Stimulated activated CD4-positive, alpha-beta T cell treated with anti-CD3 and anti-CD28 coated beads, TNF-alpha, amount 100 ng/mL, for 1 hour (primary cell): ENCODE measurements at regions not wholly inside any gene's neighbourhood (a gene's known extent, or its start where the extent isn't known, plus 50 kb on each side); places are given as distances from the start of the nearest gene placed in this dataset.
"Not testable (repeated sequence)": the region's sequence is repeated elsewhere in the genome, so short reads cannot be mapped to it uniquely, and the experiment has no call there.

ENCODE experiments used
- DNase-seq, 3 donors: peaks; one replicate each; pipeline ENCODE4 v3.0.0-alpha.2; 2020; ENCODE audit warnings: low read depth in 3 of 3, low spot score in 1 of 3

DNA sequence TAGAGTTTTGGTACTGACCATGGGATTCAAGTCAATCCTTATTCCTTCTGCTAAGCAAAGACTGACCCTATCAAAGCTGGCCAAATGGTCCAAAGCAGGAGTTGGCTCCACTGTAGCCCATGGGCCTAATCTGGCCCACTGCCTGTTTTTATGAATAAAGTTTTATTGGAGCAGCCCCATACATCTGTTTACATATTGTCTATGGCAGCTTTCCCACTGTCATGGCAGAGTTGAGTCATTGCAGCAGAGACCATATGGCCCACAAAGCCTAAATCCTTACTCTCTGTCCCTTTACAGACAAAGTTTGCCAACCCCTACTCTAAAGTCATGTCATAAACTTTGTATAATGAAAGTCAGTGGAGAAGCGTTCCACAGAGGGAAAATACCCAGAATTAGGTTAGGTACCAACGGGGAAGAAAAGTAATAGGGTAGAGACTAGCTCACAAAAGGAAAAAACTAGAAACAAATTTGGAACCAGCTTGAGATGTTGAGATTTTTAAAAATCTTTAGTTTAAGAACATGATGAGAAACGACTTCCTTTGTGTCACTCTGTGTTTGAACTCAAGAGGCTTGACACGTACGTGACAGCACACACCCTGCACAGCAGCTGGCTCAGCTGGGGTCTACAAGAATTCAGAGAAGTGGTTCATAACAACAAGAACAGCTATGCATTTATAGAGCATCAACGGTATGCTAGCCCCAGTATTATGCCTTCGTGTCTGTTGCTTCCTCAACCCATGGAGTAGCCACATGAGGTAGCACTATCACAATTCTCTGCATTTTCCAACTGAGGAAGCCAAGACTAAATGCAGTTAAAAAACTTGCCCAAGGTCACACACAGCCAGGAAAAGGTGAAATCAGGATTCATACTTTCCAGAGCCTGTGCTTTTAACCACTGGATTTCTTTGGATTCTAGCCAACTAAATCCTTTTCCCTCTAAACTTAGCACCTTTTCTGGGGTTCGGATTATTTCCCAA, 198.9 kb upstream of the WWC1 start:
- DNase-seq, result no peak

DNA sequence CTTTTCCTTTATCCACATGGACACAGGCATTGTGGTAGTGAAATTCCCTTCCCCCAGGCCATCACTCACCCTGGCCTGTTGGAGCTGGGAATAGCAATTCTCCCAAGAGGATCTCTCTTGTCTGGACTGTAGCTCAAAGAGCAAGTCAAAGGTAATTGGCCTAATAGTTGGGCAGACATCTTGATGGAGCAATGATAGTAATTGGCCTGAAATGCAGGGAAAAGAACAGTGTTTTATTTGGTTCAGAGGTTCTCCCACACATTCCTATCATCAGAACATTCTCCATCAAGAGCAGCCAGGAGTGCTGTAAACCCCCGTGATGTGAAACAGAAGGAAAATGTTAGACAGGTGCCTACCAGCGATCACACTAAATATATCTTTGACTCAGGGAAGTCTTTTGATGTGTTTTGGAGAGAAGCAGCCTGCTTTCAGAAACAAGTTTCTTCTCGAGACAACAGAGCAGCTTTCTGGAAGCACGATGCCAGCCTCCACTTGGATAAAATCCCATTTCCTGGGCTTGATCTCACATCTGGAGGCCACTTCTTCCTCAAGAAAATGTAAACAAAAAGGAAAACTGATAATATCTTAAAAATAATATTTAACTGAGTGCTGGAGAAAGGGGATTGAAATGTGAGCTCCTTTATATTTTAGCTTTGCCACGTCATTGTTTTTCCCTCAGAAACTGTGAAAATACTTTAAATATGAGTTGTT, 198.1 kb upstream of the WWC1 start:
- no peak for DNase-seq

DNA sequence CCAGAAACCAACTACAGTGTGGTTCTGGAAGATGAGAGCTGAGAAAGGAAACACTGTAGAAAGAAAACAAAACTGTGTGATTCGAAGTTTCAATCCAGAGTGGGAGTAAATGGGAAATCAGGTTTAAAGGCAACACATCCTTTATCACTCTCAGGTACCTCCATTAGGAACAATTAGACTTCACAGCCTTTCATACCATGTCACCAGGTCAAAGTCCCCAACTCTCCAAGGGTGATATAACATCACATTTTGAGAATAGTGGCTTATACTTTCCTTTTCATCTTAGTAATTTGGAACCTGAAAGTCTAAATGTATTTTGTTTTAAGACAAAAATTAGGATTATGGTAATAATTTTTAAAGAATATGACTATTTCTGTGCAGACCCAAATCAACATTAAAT, 194.9 kb upstream of the WWC1 start:
- no peak for DNase-seq

DNA sequence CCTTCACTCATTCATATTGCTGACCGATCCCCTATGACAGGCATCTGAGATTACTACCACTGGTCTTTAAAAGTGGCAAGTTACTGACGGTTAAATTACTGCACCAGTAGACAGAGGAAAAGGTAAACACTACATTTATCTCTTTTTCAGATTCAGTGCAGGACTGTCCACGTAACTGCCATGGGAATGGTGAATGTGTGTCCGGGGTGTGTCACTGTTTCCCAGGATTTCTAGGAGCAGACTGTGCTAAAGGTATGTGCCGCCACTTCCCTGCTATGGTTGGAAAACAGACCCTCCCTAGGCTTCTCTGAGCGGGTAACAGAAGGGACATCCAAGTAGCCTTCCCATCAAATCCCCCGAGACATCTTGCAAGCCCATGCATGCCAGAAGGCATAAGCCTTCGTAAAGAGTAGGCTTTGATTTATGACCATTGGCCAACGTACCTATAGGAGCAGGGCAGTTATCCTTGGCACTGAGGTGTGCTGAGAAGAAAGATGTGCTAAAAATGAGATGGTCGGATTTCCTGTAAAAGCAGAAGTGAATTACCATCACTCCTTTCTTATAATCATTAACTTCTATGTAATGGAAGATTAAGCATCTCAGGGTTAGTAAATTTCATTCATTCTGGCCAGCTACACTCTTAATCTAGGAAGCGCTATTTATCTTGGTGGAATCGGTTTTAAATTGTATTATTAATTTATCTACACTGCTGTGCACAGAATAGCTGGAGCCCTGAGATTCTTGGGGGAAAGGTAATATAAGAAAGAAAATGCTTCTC, 193.4 kb upstream of the WWC1 start:
- DNase-seq, result no peak

DNA sequence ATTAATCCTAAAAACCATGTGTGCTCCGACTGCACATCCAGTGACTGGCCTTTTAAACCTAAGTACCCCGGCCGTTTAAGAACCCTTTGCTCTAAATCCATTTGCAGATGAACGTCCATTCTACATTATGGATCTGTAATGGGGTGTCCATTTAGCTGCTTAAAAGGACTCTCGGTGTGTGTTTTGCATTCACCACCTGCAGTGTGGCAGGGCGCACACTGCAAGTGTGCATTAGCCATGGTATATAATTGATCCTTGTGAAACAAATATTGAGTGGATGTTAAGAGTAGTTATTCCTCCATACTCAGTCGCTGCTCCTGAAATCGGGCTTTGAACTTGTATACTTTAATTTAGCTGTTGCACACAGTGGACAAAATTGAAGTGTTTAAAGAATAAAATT, 190.1 kb upstream of the WWC1 start:
- DNase-seq, result no peak

DNA sequence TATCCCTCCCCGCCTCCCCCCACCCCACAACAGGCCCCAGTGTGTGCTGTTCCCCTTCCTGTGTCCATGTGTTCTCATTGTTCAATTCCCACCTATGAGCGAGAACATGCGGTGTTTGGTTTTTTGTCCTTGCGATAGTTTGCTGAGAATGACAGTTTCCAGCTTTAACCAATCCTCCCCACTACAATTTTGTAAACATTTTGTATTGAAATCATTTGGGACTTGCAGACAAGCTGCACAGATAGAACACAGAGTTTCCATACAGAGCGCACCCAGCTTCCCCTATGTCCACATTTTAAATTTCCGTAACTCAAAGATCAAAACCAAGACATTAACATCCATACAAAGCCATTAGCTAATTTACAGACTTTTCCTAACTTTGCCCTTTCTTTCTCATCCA, 188.4 kb upstream of the WWC1 start:
- not testable (repeated sequence) for DNase-seq

DNA sequence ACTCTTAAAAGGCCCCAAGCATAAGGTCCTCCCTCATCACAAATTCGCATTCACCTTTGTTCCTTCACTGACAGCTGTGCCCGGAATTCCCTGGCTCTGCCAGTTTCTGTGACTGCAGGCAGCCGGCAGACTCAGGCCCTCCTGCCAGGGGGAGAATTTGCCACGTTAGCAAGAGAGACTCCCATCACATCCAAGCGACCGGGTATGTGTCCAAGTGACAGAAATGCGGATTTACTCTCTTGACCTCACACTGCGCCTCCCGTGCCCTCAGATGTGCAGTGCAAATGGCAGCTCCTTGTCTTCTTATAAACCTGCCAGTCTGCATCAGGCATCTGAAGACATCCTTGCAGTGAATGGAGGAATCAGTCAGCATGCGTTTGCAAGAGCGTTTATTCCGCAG, 187.1 kb upstream of the WWC1 start:
- DNase-seq, result no peak

DNA sequence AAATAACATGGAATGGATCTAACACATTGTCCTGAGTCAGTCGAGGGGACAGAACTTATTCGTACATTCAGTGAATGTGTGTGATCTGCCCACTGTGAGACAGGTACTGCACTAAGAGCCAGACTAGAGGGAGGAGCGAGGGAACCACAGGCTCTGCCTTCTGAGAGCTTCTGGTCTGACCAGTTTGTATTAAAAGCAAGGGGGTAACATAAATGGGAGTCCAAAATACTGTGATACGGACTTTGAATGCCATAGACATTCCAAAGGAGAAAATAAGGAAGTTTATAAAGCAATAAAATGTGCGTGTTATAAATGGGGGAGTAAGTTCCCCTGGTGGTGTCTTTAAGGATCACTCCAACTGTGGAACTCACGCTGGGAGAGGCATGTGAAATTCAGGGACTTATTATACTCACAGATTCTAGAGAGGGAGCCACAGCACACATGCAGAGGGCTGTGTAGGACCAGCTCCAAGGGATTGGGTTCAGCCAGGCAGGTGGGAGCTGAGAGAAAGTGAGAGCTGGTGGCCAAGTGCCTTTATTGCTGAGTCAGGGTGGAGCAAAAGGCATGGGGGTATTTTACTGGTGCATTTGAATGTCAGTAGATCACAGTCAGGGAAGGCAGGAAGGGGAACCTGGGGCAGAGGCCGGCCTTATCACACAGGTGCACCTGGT, 186.5 kb upstream of the WWC1 start:
- no peak for DNase-seq

DNA sequence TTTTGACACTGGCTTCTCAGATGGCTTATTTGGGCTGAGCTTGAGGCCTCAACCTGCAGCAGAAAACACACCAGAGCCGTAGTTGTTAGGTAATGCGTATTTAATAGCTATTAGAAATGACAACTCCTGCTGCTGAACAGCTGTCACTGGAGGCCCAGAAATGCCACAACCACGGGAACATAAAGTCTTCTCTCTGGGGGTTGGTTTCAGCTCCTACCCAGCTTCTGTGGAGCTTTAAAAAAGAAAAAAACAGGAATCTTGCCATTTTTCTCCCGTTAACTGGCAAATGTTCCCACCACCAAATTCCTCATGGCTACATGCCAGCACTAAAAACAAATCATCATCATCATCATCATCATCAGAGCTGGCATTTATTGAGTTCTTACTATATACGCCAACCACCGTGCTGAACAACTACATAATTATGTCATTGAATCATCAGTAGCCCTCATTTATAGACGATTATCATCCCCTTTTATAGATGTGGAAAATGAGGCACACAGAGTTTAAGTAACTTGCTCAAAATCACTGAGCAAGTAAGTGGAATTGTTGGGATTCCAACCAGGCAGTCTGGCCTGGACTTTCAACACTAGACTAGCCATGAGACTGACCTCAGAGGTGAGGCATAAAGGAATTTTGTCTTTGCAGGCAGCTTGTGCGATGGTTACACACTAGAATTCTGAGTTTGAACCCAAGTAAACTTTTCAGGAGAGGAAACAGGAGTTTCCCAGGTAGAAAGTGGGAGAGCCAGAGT, 185.3 kb upstream of the WWC1 start:
- no peak for DNase-seq

DNA sequence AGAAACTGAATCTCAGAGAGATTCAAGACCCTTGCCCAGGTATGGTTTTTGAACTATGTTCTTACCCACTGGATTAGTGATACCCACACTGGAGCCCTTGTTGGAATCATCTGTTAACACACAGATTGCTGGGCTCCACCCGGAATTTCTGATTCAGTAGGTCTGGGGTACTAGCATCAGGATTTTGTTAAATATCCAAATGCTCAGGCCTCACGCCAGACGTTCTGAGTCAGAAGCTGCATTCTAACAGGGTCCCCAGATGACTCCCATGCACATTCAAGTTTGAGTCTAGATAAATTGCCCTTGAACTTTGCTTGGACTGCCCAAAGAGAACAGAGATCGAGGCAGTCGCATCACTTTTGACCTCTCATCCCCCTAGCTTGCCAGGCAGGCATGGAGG, 182.0 kb upstream of the WWC1 start:
- no peak for DNase-seq

DNA sequence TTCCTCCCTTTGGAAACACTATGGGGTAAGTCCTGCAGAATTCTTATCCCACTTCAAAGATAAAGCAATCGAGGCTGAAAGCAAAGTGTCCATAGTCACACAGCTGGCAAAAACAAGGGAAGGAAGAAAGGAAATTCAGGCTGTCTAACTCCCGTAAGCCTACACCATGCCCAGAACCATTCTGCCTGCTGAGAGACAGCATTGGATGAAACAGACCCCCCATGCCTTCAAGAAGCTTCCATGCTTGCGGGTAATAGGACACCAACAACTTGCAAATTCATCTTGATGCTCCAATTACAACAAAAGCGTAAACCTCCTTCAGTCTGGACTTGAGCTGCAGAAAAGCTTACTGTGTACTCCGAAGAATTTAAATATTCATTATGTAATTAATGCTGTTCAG, 181.1 kb upstream of the WWC1 start:
- DNase-seq, result no peak

DNA sequence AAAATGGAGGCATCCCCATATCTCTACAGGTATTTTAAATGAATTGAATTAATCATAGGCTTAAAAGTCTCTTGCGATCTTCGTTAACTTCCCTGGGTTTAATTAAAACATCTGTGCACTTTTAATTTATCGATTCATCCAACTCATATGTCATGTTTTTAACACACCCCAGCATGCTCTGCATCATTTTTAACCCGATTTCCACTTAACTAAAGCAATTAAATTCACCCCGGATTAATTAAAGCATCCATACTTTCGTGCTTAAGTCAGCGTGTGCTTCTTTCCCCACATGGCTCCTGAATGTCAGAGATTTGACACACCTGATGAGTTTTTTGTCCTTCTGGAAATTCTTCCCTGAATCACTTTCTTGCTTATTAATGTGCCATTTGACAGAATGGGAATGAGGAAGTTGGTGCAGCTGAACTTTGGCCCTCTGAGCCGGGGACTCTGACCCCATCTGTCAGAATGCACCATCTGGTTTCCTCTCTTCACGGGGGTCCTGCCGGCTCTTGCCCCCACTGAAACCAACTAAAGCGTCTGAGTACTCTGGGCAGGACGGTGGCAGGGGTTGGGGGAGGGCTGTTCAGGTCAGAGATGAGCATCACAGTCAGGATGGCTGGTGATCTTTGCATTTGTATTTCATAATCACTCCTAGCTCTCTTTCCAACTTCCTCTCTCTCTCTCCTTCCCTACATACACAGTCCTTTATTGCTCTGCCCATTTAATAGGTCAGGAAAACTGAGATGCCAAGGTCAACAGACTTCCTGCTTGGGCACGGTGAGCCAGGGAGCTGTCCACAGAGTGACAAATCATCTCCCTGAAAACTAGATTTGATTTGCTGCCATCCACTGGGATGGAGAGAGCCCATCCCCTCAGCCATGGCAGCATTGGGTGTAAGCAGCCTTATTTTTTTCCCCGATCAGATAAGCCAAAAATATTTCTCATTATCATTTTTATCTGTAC, 180.3 kb upstream of the WWC1 start:
- no peak for DNase-seq

DNA sequence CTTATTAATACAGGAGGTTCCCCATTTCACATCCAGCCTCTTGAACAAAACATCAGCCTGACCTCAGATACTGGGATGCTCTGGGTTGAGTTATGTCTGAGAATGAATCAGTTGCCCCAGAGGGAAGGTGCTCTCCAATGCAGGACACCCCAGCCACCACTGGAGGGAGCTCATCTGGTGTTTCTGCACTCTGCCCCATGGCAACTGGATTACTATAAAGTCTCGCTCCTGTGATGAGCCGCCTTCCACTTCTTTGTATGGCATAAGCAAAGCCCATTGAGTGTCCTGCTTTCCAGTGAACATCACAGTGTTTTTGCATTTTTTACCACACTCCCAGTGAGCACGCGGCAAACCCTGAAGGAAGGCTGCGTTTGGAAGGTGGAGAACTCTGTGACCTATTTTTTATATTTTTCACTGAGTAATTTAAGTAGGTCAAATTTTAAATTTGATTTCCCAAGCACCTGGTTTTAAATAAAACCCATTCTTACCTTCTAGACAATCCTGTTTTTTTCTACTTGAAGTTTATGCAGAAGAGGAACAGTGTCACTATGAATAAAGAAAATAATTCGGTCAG, 176.9 kb upstream of the WWC1 start:
- no peak for DNase-seq

DNA sequence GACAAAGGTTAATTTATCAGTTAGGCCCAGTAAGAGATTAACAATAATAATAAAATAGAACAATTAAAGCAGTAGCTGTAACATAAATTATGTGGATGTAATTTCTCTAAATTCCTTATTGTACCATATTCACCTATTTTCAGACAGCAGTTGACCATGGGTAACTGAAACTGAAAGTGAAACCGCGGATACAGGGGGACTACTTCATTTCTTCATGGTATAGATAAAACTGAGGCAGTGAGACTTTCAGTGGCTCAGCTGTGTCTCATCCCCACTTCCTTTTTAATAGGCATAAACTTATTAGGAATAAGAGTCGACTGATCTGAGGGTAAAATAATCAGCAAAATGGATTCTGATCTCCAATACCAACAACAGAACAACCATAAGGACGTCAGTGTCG, 174.0 kb upstream of the WWC1 start:
- no peak for DNase-seq

DNA sequence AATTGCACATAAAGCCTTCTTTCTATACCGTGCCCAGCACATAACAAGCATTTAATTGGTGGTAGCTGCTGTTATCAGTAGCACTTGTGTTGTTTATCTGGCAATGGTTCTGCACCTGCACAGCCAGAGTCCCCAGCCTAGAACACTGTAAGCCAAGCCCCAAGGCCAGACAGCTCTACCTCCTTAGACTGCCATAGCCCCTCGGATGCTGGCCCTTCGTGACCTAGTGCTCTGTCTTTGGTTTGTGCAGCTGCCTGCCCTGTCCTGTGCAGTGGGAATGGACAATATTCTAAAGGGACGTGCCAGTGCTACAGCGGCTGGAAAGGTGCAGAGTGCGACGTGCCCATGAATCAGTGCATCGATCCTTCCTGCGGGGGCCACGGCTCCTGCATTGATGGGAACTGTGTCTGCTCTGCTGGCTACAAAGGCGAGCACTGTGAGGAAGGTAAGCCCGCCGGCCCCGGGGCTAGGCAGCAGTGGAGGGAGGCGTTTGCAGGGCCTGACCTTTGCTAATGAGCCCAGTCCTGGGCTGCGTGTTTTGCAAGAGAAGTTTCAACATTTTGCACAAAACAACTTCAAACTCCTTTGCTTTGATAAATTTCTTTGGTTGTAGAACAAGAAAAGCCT, 173.3 kb upstream of the WWC1 start:
- no peak for DNase-seq

DNA sequence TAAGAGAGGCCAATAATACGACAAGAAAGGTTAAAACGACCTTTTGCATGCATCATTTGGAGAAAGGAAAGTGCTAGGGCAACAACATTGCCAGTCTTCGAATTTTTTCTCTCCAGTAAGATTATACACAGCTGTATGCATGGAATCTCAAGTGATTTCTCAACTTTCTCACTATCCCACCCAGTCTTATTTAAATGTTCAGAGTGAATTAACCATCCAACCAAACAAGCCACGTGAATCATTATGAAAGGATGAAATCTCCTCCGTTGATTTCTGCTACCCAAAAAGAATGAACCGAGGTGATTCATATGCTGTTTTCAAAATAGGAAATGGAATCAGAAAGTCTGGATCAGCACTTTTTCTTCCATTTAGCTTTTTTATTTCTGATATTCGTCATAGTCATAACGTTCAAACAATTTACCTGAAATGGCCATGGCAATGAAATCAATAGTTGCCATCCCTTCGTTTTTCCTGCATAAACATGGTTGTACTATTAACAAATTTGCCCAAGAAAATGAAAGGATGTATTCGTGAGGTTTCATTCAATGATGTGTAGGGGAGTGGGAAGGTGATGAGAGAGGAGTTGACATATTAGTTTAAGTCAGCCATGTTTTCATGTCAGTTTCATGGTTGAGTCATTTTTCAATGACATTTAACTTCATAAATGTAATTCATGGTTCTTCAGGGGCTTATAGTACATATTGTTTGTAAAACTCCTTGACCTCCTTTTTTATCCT, 170.9 kb upstream of the WWC1 start:
- DNase-seq, result no peak

DNA sequence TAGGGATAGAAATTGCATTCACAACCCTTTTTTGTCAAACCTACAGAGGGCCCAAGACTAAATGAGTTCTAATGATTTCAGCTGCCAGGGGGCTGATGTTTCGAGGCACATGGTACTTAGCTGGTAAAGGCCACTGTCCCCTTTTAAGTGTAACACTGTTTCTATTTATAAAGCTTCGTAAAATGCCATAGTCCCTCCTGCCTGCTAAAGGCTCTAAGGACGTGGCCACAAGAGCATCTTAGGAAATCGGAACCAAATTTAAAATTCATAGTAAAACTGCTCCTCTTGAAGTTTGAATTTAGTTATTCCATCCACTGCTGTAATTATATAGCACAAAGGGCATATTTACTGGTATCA, 170.3 kb upstream of the WWC1 start:
- no peak for DNase-seq
